DOHH2 (cell line): ENCODE measurements at regions not wholly inside any gene's neighbourhood (a gene's known extent, or its start where the extent isn't known, plus 50 kb on each side); places are given as distances from the start of the nearest gene placed in this dataset.

Experiments
- H3F3A ChIP-seq: fragments of 200-600 bp; sonication (generic), shearing (Covaris generic); 2 replicates; pipeline ENCODE4 v1.6.0; 2016; ENCODE audit warnings: antibody characterized with exemption, mild to moderate bottlenecking; ENCODE audit not compliant: control insufficient read depth, insufficient read depth
- H3K27ac ChIP-seq: fragments of 200-600 bp; sonication (generic); 2 replicates; pipeline ENCODE4 v1.5.1; 2014; ENCODE audit warnings: low read depth, mild to moderate bottlenecking, low read length, moderate library complexity
- H3K27me3 ChIP-seq: fragments of 200-600 bp; sonication (generic); 2 replicates; pipeline ENCODE4 v1.6.1; 2014; ENCODE audit warnings: mild to moderate bottlenecking, low read length, mixed read lengths; ENCODE audit not compliant: control insufficient read depth
- H3K36me3 ChIP-seq: fragments of 200-600 bp; sonication (generic); 2 replicates; pipeline ENCODE4 v1.6.1; 2014; ENCODE audit warnings: mild to moderate bottlenecking, low read length, moderate library complexity, mixed read lengths; ENCODE audit not compliant: control insufficient read depth
- H3K4me1 ChIP-seq: fragments of 200-600 bp; sonication (generic); 2 replicates; pipeline ENCODE4 v1.6.1; 2014; ENCODE audit warnings: mild to moderate bottlenecking, low read length, mixed read lengths; ENCODE audit not compliant: control insufficient read depth
- H3K4me2 ChIP-seq: fragments of 200-600 bp; sonication (generic); 2 replicates; pipeline ENCODE4 v1.6.0; 2014; ENCODE audit warnings: mild to moderate bottlenecking, low read length, moderate library complexity
- H3K4me3 ChIP-seq: fragments of 200-600 bp; sonication (generic); 2 replicates; pipeline ENCODE4 v1.5.1; 2014; ENCODE audit warnings: mild to moderate bottlenecking, low read length, mixed read lengths
- H3K79me2 ChIP-seq: fragments of 200-600 bp; sonication (generic); 2 replicates; pipeline ENCODE4 v1.6.1; 2014; ENCODE audit warnings: mild to moderate bottlenecking, low read length, mixed read lengths; ENCODE audit not compliant: control insufficient read depth
- H3K9me2 ChIP-seq: fragments of 200-600 bp; sonication (generic); replicated peaks from 2 replicates; pipeline ENCODE4 v1.6.1; 2014; ENCODE audit warnings: mild to moderate bottlenecking, low read length, mixed read lengths; ENCODE audit not compliant: control insufficient read depth
- H3K9me3 ChIP-seq: fragments of 200-600 bp; sonication (generic); 2 replicates; pipeline ENCODE4 v1.6.1; 2014; ENCODE audit warnings: antibody characterized with exemption, low read length, mixed read lengths; ENCODE audit not compliant: control insufficient read depth, insufficient read depth
- H4K20me1 ChIP-seq: fragments of 200-600 bp; sonication (generic); 2 replicates; pipeline ENCODE4 v1.6.0; 2014; ENCODE audit warnings: low read depth, mild to moderate bottlenecking, antibody characterized with exemption, low read length, moderate library complexity; ENCODE audit not compliant: control insufficient read depth, insufficient read depth
- EZH2phosphoT487 ChIP-seq: fragments of 200-600 bp; sonication (generic); IDR thresholded peaks from 2 replicates; pipeline ENCODE4 v1.6.1; 2017; ENCODE audit warnings: borderline replicate concordance, mild to moderate bottlenecking, antibody characterized with exemption, low read length, moderate library complexity, mixed read lengths
- TF ChIP-seq, protein P1 (sequence below): fragments of 200-600 bp; sonication (generic); IDR thresholded peaks from one replicate; pipeline ENCODE4 v1.5.1; 2014; ENCODE audit warnings: antibody characterized with exemption, mild to moderate bottlenecking, low read depth, low read length; ENCODE audit not compliant: poor library complexity, severe bottlenecking

DNA sequence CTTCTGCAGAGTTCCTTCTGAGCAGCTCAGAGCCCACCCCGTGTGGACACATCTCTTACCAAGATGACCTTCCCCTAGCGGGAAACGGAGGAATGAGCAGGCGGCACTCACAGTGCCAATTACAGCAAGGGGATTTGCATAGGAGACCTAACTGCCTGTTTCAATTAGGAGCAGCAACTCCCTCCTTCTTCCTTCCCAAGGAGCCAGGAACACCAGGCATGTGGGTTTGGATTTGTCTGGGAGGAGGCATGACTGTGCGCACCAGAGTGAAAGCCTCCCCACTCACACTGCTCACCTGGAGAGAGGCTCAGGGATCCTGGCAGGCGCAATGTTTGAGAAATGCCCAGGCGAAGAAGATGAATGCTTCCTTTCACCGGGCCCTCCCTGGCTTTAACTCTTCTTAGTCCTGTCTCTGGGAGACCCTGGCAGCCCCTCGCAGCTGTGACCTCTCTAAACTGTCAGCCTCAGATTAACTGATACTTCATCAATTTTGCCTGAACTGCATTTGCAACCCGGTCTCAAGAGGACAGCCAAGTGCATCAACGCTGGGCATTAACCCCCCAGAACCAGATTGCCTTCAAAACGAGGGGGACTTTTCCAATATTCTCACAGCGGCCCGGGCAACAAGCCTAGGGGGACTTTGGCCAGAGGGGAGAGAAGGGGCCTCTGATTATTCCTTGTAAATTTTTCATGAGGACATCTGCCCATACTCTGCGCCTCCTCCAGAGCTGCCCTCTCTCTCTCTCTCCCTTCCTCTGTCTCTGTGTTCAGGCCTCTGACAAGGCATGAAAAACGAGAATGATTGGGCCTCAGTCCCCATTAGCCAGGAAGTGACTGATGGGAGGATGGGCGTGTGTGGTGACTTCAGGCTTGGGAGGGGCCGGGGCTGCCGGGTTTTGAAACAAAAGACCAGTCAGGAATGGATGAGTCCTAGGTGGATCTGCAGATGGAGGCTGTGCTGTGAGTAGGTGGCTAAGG lies 93.8 kb downstream of the CMPK2 start:
- H3K4me2 ChIP-seq = peak overlapping the region; percentile 20; the same call in 1 of the 2 replicates

DNA sequence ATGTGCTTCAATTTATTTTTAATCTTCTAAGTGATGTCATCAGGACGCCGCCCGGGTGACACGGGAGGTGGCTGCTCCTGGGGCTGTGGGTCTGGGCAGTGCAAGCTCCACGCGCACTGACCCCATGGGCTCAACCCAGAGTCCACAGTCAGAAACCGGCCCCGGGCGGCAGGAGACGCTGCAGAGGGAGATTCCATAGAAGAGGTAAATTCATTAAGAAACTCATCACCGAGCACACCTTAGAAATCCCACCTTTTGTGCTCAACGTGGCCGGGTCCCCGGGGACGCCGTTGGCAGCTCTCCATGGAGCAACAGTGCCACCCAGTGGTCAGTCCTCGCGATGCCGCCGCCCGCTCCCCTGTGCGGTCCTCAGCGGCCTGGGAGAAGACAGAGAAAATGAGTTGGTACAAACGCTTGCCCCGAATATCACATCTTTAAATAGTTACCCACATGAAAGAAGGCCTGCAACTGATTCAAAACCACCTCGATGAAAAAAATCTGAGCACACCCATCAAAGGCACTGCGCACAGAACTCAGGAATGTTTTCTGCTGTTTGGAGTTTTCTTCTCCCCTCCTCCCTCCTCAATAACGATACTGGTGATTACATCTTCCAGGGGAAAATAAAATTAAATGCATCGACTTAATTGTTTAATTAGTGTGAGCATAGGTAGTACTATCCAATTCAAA lies 92.6 kb downstream of the CMPK2 start:
- Histone ChIP-seq H3K4me2 (peak overlapping the region; percentile 74), H3K4me3 (peak overlapping the region; percentile 62), H3K27me3 (no peaks in the 10 kb centered on the region), H4K20me1 (no peaks in the 10 kb centered on the region), H3K4me1 (peaks cover 64% of the 10 kb centered on the region), H3K9me3 (peaks cover 17% of the 10 kb centered on the region), H3K27ac (peak overlapping the region; percentile 98), H3K9me2 (no peaks in the 10 kb centered on the region), H3K36me3 (peaks cover 90% of the 10 kb centered on the region), H3F3A (peaks cover 25% of the 10 kb centered on the region), H3K79me2 (peaks cover 41% of the 10 kb centered on the region)
- TF ChIP-seq EZH2phosphoT487 = no peak
- TF ChIP-seq, protein P1, sequence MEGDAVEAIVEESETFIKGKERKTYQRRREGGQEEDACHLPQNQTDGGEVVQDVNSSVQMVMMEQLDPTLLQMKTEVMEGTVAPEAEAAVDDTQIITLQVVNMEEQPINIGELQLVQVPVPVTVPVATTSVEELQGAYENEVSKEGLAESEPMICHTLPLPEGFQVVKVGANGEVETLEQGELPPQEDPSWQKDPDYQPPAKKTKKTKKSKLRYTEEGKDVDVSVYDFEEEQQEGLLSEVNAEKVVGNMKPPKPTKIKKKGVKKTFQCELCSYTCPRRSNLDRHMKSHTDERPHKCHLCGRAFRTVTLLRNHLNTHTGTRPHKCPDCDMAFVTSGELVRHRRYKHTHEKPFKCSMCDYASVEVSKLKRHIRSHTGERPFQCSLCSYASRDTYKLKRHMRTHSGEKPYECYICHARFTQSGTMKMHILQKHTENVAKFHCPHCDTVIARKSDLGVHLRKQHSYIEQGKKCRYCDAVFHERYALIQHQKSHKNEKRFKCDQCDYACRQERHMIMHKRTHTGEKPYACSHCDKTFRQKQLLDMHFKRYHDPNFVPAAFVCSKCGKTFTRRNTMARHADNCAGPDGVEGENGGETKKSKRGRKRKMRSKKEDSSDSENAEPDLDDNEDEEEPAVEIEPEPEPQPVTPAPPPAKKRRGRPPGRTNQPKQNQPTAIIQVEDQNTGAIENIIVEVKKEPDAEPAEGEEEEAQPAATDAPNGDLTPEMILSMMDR = peak; percentile 93

More for the DNA sequence above, 93.8 kb downstream of the CMPK2 start:
- TF ChIP-seq, protein P1 = no peak
- TF ChIP-seq EZH2phosphoT487 = no peak
- Histone ChIP-seq H3K79me2 (peaks cover 38% of the 10 kb centered on the region), H4K20me1 (no peaks in the 10 kb centered on the region), H3K9me2 (no peaks in the 10 kb centered on the region), H3K27me3 (no peaks in the 10 kb centered on the region), H3K27ac (peak overlapping the region; percentile 24; the same call in 1 of the 2 replicates), H3K4me3 (peak overlapping the region; percentile 25; the same call in 1 of the 2 replicates), H3K36me3 (peaks cover 92% of the 10 kb centered on the region), H3K4me1 (peaks cover 54% of the 10 kb centered on the region), H3K9me3 (peaks cover 17% of the 10 kb centered on the region), H3F3A (peaks cover 12% of the 10 kb centered on the region)

DNA sequence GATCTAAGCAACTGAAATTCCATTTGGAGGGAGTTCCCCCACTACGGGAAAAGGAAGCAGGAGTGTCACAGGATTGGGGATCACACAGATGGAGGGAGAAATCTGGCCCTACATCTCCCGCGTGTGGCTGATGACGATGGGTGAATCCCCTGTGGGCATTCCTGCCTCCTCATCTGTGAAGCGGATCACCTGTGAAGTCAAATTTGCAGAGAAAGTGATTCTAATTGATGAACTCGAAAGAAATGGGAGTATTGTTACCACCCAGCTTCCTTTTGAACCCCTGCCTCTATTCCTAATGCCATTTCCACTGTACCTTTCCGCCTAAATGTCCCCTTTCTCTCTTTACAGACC lies 92.0 kb downstream of the CMPK2 start:
- Histone ChIP-seq H3K4me2 (peak overlapping the region; percentile 74), H3K27me3 (no peaks in the 10 kb centered on the region)

More for the DNA sequence above, 92.0 kb downstream of the CMPK2 start:
- Histone ChIP-seq H3F3A (peaks cover 30% of the 10 kb centered on the region), H3K79me2 (peaks cover 47% of the 10 kb centered on the region), H4K20me1 (no peaks in the 10 kb centered on the region), H3K4me1 (peaks cover 69% of the 10 kb centered on the region), H3K36me3 (peaks cover 90% of the 10 kb centered on the region), H3K27ac (peak overlapping the region; percentile 98), H3K4me3 (peak overlapping the region; percentile 62), H3K9me3 (peaks cover 17% of the 10 kb centered on the region), H3K9me2 (no peaks in the 10 kb centered on the region)
- TF ChIP-seq, protein P1 = no peak
- TF ChIP-seq EZH2phosphoT487 = no peak
